A549 (cell line): ENCODE measurements at regions not wholly inside any gene's neighbourhood (a gene's known extent, or its start where the extent isn't known, plus 50 kb on each side); places are given as distances from the start of the nearest gene placed in this dataset.

Source experiments
- ATAC-seq, 2 experiments: fragments of 200-7000 bp in 1 of 2; fragments of >200 bp in 1 of 2; cut with Nextera tagmentation in 1 of 2; cut with Tn5 transposase in 1 of 2; 3 replicates each; pipeline versions ENCODE4 v1.8.0 to v1.9.1; 2018 to 2020; ENCODE audit warnings: mild to moderate bottlenecking in 1 of 2, moderate library complexity in 1 of 2
- CTCF ChIA-PET: fragments of 300-600 bp; sonication (Branson Sonifier 250); formaldehyde crosslinking; extraction: SDS; loops from one replicate; lab custom pipeline; 2021; ENCODE audit warnings: antibody characterized with exemption, inconsistent platforms; lab: Yijun Ruan, JAX
- POLR2A ChIA-PET: fragments of 350-600 bp; formaldehyde crosslinking; extraction: SDS; loops from one replicate; lab custom pipeline; 2021; ENCODE audit warnings: antibody characterized with exemption, inconsistent platforms; lab: Yijun Ruan, JAX
- DNase-seq, 2 experiments: peaks; one replicate each; pipeline versions ENCODE4 v3.0.0 to v3.0.0-alpha.2; 2011 to 2016; ENCODE audit warnings: low read depth in 1 of 2, low spot score in 1 of 2
- FAIRE-seq: peaks from 2 replicates; lab custom pipeline; 2011; peaks lifted over from hg19 to GRCh38; lab: Jason Lieb, UNC
- H3K27ac ChIP-seq, 2 experiments: fragments of >200 bp; sonication (Bioruptor Twin); formaldehyde crosslinking; 3 replicates each; pipeline ENCODE4 v1.5.1; 2016 to 2017
- H3K4me1 ChIP-seq: fragments of >200 bp; sonication (Bioruptor Twin); formaldehyde crosslinking; 3 replicates; pipeline ENCODE4 v1.6.1; 2016
- H3K4me2 ChIP-seq: fragments of >200 bp; sonication (Bioruptor Twin); formaldehyde crosslinking; 3 replicates; pipeline ENCODE4 v1.6.1; 2016
- H3K4me3 ChIP-seq: fragments of >200 bp; sonication (Bioruptor Twin); formaldehyde crosslinking; 3 replicates; pipeline ENCODE4 v1.5.1; 2016
- H3K9me3 ChIP-seq: fragments of >200 bp; sonication (Bioruptor Twin); formaldehyde crosslinking; 3 replicates; pipeline ENCODE4 v1.6.1; 2016
- CBX8 ChIP-seq: fragments of 200-600 bp; sonication (generic); IDR thresholded peaks from 2 replicates; pipeline ENCODE4 v1.6.1; 2016
- CEBPB ChIP-seq, 2 experiments: fragments of >200 bp in 1 of 2; sonication (Bioruptor Twin) in 1 of 2; formaldehyde crosslinking in 1 of 2; IDR thresholded peaks; 2 replicates each; pipeline ENCODE4 v1.6.1; 2012 to 2016
- CHD4 ChIP-seq: fragments of 200-600 bp; sonication (generic); IDR thresholded peaks from 2 replicates; pipeline ENCODE4 v1.6.1; 2016; ENCODE audit warnings: antibody characterized with exemption, mild to moderate bottlenecking, borderline replicate concordance
- EHMT2 ChIP-seq: fragments of 200-600 bp; sonication (generic); IDR thresholded peaks from 2 replicates; pipeline ENCODE4 v1.6.1; 2016; ENCODE audit warnings: antibody characterized with exemption, low read depth, mild to moderate bottlenecking, moderate library complexity
- EP300 ChIP-seq, 2 experiments: fragments of >200 bp; sonication (Bioruptor Twin); formaldehyde crosslinking; IDR thresholded peaks; 2 replicates in 1 of 2; 3 replicates in 1 of 2; pipeline ENCODE4 v1.6.1; 2016 to 2017
- ESRRA ChIP-seq: fragments of 150-350 bp; IDR thresholded peaks from 2 replicates; pipeline ENCODE4 v1.6.1; 2014; ENCODE audit warnings: mild to moderate bottlenecking, low read length, borderline replicate concordance
- FOSB ChIP-seq: fragments of 250-450 bp; sonication (Bioruptor Pico); IDR thresholded peaks from 2 replicates; pipeline ENCODE4 v1.5.0; 2020; ENCODE audit warnings: mild to moderate bottlenecking, moderate library complexity
- FOSL2 ChIP-seq, 2 experiments: fragments of 450-650 bp in 1 of 2; fragments of >200 bp in 1 of 2; sonication (Bioruptor Twin) in 1 of 2; formaldehyde crosslinking; IDR thresholded peaks; 2 replicates each; pipeline versions ENCODE4 v1.5.0 to v1.6.1; 2016 to 2020; ENCODE audit warnings: mild to moderate bottlenecking in 1 of 2, moderate library complexity in 1 of 2
- HOXA7 ChIP-seq: fragments of 250-450 bp; sonication (Bioruptor Pico); IDR thresholded peaks from 2 replicates; pipeline ENCODE4 v1.5.0; 2020; ENCODE audit warnings: mild to moderate bottlenecking, moderate library complexity
- HOXB13 ChIP-seq: fragments of 250-450 bp; sonication (Bioruptor Pico); IDR thresholded peaks from 2 replicates; pipeline ENCODE4 v1.5.0; 2020; ENCODE audit warnings: low read depth, mild to moderate bottlenecking, moderate library complexity
- MAFK ChIP-seq: fragments of 450-650 bp; IDR thresholded peaks from 2 replicates; pipeline ENCODE4 v1.6.1; 2014; ENCODE audit not compliant: partially characterized antibody
- NR3C1 ChIP-seq: fragments of >200 bp; sonication (Bioruptor Twin); formaldehyde crosslinking; IDR thresholded peaks from 3 replicates; pipeline ENCODE4 v1.6.1; 2017
- PHF8 ChIP-seq: fragments of 200-600 bp; sonication (generic); IDR thresholded peaks from 2 replicates; pipeline ENCODE4 v1.6.1; 2016; ENCODE audit warnings: low read depth, mild to moderate bottlenecking, antibody characterized with exemption, moderate library complexity, borderline replicate concordance
- POLR2A ChIP-seq: IDR thresholded peaks from 2 replicates; pipeline ENCODE4 v1.6.1; 2012; ENCODE audit warnings: mild to moderate bottlenecking, low read length
- POLR2AphosphoS2 ChIP-seq: conservative IDR thresholded peaks from 2 replicates; pipeline ENCODE4 v1.6.1; 2012; ENCODE audit warnings: low read length, improper control_type of control experiment, inconsistent platforms
- RARB ChIP-seq: fragments of 250-450 bp; sonication (Bioruptor Pico); IDR thresholded peaks from 2 replicates; pipeline ENCODE4 v1.8.0; 2021; ENCODE audit warnings: mild to moderate bottlenecking, moderate library complexity
- SMC3 ChIP-seq: fragments of >200 bp; sonication (Bioruptor Twin); formaldehyde crosslinking; IDR thresholded peaks from 3 replicates; pipeline ENCODE4 v1.6.1; 2018; ENCODE audit warnings: inconsistent platforms
- WGBS: methylation state at CpG from one replicate; pipeline ENCODE4 v1.1.6; 2017; ENCODE audit errors: missing lambda C conversion rate; 5-methylcytosine and 5-hydroxymethylcytosine counted together
- TF ChIP-seq, protein P1 (sequence below): fragments of >200 bp; sonication (Bioruptor Twin); formaldehyde crosslinking; IDR thresholded peaks from 2 replicates; pipeline ENCODE4 v1.6.1; 2016
- TF ChIP-seq, protein P2 (sequence below): fragments of 250-450 bp; sonication (Bioruptor Pico); IDR thresholded peaks from 2 replicates; pipeline ENCODE4 v1.5.0; 2021; ENCODE audit warnings: mild to moderate bottlenecking, moderate library complexity, borderline replicate concordance
- TF ChIP-seq, protein P3 (sequence below): fragments of 450-650 bp; IDR thresholded peaks from 2 replicates; pipeline ENCODE4 v1.6.1; 2014; ENCODE audit warnings: antibody characterized with exemption

DNA sequence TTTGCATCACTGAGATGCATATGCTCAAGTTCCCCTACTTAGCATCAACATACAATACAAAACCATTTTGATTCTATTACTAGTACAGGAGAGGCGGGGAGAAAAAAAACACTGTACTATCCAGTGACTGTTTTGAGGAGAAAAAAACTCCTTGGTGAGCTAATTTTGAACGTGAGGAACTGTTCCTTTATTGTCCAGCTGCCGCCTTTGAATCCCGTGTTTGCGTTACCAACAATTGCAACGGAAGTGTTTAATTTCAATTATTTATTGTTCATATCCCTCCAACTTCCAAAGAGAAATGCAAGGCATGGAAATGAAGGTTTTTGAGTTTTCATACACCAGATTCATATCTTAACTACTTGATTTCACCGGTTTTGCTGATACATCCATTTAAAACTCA is 66.4 kb upstream of the ARHGAP21 start:
- Histone ChIP-seq H3K4me1 (no peaks in the 10 kb centered on the region), H3K27ac (no peak overlapping the region), H3K4me3 (no peak overlapping the region), H3K9me3 (no peaks in the 10 kb centered on the region), H3K4me2 (no peak overlapping the region)
- FAIRE-seq (no peak), DNase-seq (no peak), ATAC-seq (no peak)
- TF ChIP-seq EP300 (IDR thresholded peaks at IDR 0.05) (no peak), PHF8 (no peak), EHMT2 (no peak), HOXA7 (CRISPR knock-in tag) (no peak), ESRRA (no peak), FOSL2 (IDR thresholded peaks at IDR 0.05) (no peak), FOSL2 (CRISPR knock-in tag; IDR thresholded peaks at IDR 0.05) (no peak), POLR2A (no peak), RARB (CRISPR knock-in tag) (no peak), HOXB13 (CRISPR knock-in tag) (no peak)
- TF ChIP-seq, protein P1, sequence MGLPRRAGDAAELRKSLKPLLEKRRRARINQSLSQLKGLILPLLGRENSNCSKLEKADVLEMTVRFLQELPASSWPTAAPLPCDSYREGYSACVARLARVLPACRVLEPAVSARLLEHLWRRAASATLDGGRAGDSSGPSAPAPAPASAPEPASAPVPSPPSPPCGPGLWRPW, result no peak
- WGBS, result 83% methylated on average over 7 of the region's 7 CpGs
- ChIA-PET POLR2A (no interaction called here), CTCF (no interaction called here)

DNA sequence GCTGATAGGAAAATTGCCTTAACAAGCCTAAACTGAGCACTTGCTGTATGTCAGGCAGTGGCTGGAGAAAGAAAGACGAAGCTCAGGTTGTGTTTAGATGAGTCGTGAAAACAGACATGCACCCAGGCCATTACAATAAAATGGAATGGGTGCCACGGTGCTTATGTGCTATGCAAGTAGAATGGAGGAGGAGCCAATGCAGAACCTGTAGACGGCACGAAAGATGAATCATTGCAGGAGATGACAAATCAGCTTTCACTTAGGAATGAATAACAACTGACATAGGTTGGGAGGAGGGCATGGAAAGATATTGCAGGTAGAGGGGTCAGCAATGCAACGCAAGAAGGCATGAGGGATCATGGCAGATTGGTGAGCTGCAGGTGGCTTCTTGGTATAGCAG is 61.2 kb upstream of the ARHGAP21 start:
- no peak overlapping the region for H3K4me3 ChIP-seq
- no peak overlapping the region for H3K4me2 ChIP-seq
- no peaks in the 10 kb centered on the region for H3K9me3 ChIP-seq
- H3K27ac ChIP-seq, result no peak overlapping the region
- DNase-seq, result no peak
- ChIA-PET POLR2A (no interaction called here), CTCF (interaction anchor here (0.6 to 0.9 kb wide), 3 partner anchors 53 to 167 kb away, joined by 3 read pairs; no protein-coding TSS in a partner anchor)
- ATAC-seq, result no peak
- no peaks in the 10 kb centered on the region for H3K4me1 ChIP-seq
- TF ChIP-seq, protein P2, sequence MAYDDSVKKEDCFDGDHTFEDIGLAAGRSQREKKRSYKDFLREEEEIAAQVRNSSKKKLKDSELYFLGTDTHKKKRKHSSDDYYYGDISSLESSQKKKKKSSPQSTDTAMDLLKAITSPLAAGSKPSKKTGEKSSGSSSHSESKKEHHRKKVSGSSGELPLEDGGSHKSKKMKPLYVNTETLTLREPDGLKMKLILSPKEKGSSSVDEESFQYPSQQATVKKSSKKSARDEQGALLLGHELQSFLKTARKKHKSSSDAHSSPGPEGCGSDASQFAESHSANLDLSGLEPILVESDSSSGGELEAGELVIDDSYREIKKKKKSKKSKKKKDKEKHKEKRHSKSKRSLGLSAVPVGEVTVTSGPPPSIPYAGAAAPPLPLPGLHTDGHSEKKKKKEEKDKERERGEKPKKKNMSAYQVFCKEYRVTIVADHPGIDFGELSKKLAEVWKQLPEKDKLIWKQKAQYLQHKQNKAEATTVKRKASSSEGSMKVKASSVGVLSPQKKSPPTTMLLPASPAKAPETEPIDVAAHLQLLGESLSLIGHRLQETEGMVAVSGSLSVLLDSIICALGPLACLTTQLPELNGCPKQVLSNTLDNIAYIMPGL (CRISPR knock-in tag), result no peak
- no peak for TF ChIP-seq CEBPB (IDR thresholded peaks at IDR 0.05)
- TF ChIP-seq, protein P1, result no peak
- no peak for TF ChIP-seq POLR2A
- no peak for TF ChIP-seq CBX8
- TF ChIP-seq MAFK, result peak; percentile 37
- TF ChIP-seq POLR2AphosphoS2, result no peak
- no peak for FAIRE-seq
- WGBS, result 63% methylated on average over 6 of the region's 6 CpGs

DNA sequence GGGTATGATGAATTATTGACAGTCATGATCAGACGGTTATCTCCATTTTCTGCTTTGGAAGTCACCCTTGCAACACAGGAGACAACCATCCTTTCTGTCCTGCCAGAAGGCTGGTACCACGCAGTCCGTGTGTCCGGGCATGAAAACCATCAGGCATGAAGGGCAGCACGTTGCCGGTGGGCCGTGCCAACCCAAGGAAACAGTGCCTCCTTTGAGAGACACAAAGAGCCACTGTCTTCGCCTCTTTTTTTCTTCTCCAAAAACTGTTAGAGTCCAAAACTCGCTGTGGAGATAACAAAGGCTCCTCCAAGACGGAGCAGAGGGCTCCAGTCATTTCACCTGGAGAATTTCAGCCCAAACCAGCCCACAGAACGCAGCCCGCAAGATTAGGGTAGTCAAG is 60.4 kb upstream of the ARHGAP21 start:
- Histone ChIP-seq H3K27ac (no peak overlapping the region), H3K4me2 (no peak overlapping the region), H3K4me3 (no peak overlapping the region), H3K9me3 (no peaks in the 10 kb centered on the region), H3K4me1 (no peaks in the 10 kb centered on the region)
- ChIA-PET CTCF (interaction anchor here (0.6 kb wide), 2 partner anchors 54 to 82 kb away, joined by 3 read pairs; no protein-coding TSS in a partner anchor), POLR2A (no interaction called here)
- ATAC-seq (no peak), FAIRE-seq (no peak), DNase-seq (no peak)
- WGBS, result 71% methylated on average over 12 of the region's 12 CpGs
- TF ChIP-seq SMC3 (no peak), CEBPB (IDR thresholded peaks at IDR 0.05) (no peak), PHF8 (no peak), HOXA7 (CRISPR knock-in tag) (no peak), NR3C1 (no peak), FOSB (CRISPR knock-in tag) (no peak), CHD4 (no peak)
- TF ChIP-seq, protein P1, result no peak
- TF ChIP-seq, protein P3, sequence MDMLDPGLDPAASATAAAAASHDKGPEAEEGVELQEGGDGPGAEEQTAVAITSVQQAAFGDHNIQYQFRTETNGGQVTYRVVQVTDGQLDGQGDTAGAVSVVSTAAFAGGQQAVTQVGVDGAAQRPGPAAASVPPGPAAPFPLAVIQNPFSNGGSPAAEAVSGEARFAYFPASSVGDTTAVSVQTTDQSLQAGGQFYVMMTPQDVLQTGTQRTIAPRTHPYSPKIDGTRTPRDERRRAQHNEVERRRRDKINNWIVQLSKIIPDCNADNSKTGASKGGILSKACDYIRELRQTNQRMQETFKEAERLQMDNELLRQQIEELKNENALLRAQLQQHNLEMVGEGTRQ, result no peak
